ENCODE measurements at regions not wholly inside any gene's neighbourhood (a gene's known extent, or its start where the extent isn't known, plus 50 kb on each side); places are given as distances from the start of the nearest gene placed in this dataset.

DNA sequence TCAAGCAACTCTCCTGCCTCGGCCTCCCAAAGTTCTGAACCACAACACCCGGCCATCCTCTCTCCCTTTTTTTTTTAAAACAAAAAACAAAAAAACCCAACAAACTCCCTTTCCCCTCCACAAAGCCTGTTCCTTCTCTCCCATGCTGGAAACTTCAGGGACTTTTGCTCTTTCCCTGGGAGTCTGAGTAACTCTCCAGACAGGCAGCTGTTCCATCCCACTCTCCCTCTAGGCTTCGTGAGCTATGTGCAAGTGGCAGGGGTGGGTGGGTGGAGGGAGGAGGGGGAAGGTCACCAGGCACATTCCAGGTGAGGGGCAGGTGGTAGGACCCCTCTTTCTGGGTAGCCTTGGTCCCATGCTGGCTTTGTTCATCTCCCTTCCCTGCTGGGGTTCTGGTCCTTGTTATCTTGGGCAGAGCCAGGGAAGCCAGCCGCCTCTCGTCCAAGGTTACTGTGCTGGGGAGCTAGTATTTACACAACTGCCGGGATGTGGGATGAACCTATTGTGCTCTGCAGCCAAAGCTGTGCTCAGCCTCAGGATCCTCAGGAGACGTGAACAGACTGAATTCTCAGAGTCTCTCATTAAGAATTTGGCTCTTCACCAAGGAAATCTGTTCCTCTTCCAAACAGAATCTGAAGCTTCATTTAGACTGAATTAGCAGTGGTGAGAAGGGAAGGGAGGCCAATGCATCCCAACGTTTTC lies 106.9 kb downstream of the LIPG start:
- in situ Hi-C loops (cut with HindIII; ENCODE audit: low pct_unique_long_range_greater_than_20kb, low sequenced_read_pairs): no loop called here
- no peak for DNase-seq (ENCODE audit: low read depth, low spot score)

DNA sequence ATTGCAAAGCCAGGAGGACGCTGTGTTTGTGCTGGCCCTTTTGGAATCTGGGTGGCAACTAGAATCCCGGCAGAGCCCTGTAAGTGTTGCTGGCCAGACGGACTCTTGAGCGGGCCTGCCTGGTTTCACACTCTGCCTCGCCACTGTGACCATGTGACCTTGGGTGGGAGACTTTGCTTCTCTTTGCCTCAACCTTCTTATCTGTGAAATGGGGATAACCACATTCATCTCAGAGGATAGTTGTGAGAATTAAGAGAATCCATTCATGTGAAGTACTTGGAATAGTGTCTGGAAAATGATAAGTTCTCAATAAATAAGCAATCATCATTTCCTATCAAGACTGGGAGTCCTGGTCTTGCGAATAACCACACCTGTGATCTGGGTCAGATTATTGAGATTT lies 105.6 kb downstream of the LIPG start:
- no peak for DNase-seq (ENCODE audit: low read depth, low spot score)

DNA sequence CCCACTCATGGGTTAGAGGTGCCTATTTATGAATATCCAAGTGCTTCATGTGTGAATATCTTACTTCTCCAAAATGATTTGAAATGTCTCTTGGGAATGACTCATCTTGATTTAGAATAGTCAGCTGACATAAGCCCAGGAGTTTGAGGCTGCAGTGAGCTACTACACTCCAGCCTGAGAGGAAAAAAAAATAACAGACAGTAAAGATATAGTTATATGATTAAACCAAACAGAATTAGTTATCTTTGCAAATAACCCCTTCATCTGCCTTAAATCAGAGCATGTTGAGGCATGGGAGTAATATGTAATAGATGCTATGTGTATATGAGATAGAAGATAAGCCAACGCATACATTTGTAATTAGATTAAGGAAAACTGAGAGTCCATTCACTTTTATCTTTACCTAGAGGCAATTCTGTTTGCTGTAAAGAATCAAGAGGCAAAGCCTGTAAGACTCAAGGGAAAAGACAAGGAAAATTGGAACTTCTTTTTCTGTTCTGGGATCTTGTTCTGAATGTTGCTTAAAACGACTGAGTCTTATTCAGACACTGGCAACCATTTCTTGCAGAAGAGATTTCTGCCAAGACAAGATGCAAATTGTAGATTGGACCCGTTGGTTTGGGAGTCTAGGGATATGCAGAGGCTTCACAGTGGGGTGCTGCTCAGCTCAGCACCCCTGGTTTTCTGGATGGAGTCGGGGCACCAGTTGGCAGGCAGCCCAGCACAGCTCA lies 104.4 kb downstream of the LIPG start:
- DNase-seq (ENCODE audit: low read depth, low spot score): peak; percentile 28
- in situ Hi-C loops (cut with HindIII; ENCODE audit: low pct_unique_long_range_greater_than_20kb, low sequenced_read_pairs): no loop called here

More for the DNA sequence above, 105.6 kb downstream of the LIPG start:
- in situ Hi-C loops (cut with HindIII; ENCODE audit: low pct_unique_long_range_greater_than_20kb, low sequenced_read_pairs): no loop called here

DNA sequence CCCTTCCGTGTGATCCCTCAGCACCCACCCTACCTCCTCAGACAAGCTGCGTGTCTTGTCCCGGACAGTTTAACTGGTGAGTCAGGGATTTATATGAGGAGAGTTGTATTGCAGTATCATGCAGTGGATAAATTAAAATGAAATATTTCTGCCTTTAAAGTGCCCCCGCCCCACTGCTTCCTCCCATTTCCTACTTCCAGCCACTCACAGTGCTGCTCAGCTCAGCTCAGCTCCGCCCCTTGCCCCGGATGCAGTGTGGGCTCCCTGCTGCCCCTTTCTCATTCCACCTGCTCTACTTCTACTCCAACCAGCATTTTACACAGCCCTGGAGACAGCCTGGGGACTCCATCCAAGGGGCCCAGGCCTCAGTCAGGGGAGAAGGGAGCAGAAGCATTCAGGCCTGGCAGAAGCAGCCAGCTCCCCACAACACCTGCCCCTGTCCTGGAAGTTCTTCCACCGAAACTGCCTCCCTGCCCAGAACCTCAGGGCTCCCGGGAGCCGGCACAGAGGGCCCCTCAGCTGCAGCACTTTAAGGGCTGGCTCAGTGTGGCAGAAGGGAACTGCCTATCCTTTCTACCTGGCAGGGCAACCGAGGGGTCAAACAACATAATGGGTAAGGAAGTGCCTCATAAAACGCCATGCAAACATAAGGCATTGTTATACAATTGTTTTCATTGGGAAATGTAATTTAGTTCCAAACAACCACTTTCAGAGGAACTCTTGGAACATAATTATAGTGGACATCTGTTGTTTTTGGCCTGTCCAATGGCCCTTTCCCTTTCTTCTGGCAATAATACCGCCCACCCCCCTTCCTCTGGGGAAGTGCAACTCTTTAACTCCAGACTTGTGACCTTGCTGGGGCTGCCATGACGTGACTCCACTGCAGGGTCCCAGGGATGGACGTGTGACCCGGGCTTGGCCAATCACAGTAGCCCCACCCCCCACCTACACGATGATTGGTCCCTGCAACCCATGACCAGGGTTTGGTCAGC lies 102.3 kb downstream of the LIPG start:
- in situ Hi-C loops (cut with HindIII; ENCODE audit: low pct_unique_long_range_greater_than_20kb, low sequenced_read_pairs): no loop called here
- no peak for DNase-seq (ENCODE audit: low read depth, low spot score)

DNA sequence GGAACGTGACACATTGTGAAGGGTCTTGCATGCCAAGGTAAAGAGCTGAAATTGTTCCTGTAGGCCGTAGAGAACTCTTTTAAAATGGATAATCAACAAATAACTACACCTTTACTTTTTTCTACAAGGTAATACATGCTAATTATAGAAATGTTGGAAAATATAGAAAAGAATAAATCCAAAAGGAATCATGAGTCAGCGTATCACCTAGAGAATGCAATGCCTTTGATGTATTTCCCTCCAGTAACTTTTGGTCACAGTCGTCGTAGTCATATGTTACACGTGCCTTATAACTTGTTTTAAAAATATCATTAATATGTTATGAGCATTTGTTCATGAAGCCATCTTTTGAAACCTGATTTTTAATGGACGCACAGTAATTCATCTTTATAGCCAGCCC lies 100.6 kb downstream of the LIPG start:
- in situ Hi-C loops (cut with HindIII; ENCODE audit: low pct_unique_long_range_greater_than_20kb, low sequenced_read_pairs): no loop called here
- DNase-seq (ENCODE audit: low read depth, low spot score): no peak

DNA sequence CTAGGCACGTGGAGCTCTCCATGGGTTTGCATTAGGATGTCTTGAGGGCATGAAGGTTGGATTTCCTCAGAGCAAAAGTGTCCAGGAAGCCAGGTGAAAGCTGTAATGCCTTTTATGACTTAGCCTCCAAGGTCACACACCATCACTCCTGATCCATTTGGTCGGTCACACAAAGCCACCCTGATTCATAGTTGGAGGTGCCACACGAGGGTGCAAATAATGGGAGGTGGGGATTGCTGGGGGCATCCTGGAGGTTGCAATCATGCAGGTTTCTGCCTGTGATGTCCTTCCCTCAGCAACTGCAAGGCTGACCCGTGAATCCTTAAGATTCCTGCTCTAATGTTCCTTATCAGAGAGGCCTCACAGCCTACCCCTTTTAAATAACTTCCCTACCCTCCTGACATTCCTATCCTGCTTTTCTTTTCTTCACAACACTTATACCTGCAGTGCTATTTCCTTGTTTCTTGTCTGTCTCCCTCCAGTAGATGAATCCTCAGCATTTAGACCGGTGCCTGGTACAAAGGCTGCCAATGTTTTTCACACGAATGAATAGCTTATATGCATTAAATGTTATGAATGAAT lies 97.1 kb downstream of the LIPG start:
- in situ Hi-C loops (cut with HindIII; ENCODE audit: low pct_unique_long_range_greater_than_20kb, low sequenced_read_pairs): no loop called here
- no peak for DNase-seq (ENCODE audit: low read depth, low spot score)

DNA sequence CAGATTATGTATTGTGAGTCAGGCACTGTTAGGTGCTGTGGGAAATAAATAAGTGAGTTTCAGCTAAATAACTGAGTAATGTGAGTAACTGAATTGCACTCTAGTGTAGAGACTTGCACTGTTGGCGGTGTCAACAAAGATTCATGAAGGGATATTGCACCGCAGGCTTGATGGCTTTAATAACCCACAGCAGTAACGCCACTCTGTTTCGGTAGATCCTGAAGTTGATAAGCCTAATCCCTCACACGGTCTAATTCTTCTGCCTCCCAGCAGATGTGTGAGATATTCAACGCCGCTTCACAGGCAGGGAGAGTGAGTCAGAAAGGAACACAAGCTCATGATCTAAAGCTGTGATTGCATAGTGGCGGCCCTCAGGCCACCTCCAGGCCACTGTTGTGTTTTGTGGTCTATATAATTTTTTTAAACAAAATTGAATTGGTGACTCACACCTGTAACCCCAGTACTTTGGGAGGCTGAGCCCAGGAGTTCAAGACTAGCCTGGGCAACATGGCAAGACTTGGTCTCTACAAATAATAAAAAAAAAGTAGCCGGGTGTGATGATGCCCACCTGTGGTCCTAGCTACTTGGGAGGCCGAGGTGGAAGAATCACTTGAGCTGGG lies 94.3 kb downstream of the LIPG start:
- in situ Hi-C loops (cut with HindIII; ENCODE audit: low pct_unique_long_range_greater_than_20kb, low sequenced_read_pairs): no loop called here

DNA sequence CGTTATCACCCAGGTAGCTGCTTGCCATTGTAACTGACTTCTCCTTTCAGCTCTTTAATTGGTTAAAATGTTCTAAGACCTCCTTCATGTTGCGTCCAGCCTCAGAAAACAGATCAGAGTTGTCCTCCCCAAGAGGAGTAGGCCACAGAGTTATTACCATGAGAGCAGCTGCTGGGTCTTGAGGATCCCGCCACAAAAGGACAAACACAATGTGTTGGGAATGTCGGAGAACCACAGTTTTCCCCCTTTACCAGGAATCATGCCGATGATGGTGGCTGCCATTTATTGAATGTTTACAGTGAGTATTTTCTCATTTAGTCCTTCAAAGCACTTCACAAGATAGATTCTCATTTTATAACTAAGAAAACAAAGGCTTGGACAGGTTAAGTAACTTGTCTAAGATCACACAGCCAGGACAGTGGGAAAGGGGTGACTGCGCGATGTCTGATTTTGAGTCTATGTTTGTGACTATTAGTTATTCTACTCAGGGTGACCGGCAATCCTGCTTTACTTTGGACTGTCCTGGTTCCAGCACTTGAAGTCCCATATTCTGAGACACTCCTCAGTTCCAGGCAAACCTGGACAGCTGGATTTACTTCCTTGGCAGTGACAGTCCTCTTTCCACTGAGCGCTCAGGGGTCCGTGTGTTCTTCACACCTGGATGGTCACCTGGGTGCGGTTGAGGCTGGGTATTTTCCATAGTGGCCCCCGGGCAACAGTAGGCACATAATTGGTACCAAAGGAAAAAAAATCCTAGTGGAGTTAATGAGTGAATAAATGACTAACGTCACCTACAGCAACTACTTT lies 93.6 kb downstream of the LIPG start:
- in situ Hi-C loops (cut with HindIII; ENCODE audit: low pct_unique_long_range_greater_than_20kb, low sequenced_read_pairs): no loop called here
- DNase-seq (ENCODE audit: low read depth, low spot score): no peak

More for the DNA sequence above, 94.3 kb downstream of the LIPG start:
- no peak for DNase-seq (ENCODE audit: low read depth, low spot score)

DNA sequence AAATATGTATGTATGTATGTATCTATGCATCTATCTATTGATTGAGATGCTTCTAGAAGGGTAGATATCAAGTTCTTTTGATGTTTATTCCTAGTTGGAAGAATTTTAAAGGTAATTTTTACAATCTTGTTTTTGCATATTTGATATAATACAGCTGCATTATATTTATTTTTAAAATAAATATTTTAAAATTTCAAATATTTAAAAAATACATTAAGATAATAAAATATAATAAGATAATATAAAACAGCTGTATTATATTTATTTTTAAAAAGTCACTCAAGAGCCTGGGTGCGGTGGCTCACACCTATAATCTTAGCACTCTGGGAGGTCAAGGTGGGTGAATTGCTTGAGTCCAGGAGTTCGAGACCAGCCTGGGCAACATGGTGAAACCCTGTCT lies 92.5 kb downstream of the LIPG start:
- DNase-seq (ENCODE audit: low read depth, low spot score): no peak
- in situ Hi-C loops (cut with HindIII; ENCODE audit: low pct_unique_long_range_greater_than_20kb, low sequenced_read_pairs): no loop called here

DNA sequence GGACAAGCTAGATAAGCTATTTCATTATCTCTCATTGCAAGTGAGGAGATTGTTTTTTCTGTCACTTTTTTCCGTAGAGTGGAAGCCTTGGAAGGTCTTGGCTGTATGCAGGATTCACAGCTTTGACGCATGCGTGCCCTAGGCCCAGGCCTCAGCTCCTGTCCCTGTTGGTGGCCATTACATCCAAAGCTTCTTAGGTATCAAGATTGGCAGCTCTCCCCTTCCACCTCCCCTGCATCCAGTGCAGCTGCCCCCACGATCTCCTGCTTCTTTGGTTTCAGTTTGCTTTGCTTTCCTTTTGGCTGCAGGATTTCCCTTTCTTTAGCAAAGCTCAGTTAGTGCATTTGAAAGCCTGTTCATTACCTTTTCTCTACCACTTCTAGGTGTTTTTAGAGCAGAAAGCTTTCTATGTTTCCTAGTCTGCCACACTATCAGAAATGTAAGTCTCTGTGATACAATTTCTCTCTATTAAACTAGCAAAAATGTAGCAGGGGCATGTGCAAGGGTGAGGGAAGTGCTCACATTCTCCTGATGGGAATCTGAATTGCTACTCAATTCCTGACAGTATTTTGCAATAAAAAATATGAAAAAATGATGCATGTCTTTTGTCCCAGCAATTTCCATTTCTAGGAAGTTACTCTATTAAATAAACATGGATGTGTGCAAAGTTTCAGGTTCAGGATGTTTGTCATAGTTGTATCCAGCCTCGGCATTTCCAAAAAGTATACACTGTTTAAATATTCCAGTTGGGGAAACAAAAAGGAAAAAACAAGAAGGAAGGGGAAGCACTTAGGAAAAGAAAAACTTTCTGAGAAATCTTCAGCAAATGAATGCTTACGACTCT lies 91.2 kb downstream of the LIPG start:
- DNase-seq (ENCODE audit: low read depth, low spot score): no peak
- in situ Hi-C loops (cut with HindIII; ENCODE audit: low pct_unique_long_range_greater_than_20kb, low sequenced_read_pairs): no loop called here

DNA sequence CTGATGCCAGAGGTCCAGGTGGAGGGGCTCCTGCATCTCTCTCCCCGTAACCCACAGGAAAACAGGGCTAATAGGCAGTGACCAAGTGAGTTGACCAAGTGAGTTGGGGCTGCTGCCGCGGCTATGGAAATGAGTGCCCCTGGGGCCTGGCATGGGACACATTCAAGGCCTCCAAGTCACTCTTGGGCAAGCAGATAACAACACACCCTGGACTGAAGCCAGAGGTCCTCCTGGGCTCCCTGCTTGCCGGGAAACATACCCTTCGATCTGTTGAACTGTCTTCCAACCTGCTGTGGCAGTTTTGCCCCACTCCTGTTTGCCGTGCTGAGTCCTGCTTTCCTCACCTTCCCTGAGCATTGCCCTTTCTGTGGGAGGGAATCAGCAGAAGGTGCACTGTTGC lies 89.2 kb downstream of the LIPG start:
- in situ Hi-C loops (cut with HindIII; ENCODE audit: low pct_unique_long_range_greater_than_20kb, low sequenced_read_pairs): no loop called here
- no peak for DNase-seq (ENCODE audit: low read depth, low spot score)

DNA sequence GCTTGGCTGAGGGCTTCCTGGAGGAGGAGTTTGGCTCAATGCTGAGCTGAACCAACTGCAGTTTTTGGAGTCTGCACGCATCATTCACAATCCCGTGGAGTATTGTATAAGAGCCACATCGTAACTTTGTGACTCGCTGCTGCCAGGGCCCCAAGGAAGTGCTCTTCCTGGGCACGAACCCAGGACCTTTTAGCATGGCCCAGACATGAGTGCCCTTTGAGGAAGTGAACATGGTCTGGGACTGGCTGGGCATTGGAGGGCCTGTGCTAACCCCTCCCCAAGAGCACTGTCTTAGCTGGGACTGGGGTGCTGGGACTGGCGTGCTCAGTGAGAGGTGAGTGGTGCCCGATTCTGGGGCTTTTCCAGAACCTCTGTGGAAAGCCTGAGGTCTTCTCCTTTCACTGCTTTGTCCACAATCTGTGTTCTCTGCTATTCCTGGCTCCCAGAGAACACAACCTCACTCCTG lies 88.6 kb downstream of the LIPG start:
- in situ Hi-C loops (cut with HindIII; ENCODE audit: low pct_unique_long_range_greater_than_20kb, low sequenced_read_pairs): no loop called here
- DNase-seq (ENCODE audit: low read depth, low spot score): no peak

DNA sequence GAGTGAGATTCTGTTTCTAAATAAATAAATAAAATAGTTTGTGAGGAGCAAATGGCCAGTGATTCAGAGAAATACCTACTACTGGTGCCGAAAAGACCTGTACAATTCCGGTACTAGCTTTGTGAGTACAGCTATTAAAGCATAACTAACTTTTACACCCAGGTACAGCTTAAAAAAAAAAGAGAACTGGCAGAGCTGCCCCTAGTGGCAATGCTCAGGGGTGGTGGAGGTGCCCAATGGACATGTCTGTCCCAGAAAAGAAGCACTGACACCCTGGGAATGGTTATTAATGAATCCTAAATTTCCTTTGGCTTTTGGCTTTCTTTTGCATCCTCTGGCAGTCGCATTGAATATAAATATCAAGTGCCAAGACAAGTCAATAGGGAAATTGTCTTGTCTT lies 87.0 kb downstream of the LIPG start:
- in situ Hi-C loops (cut with HindIII; ENCODE audit: low pct_unique_long_range_greater_than_20kb, low sequenced_read_pairs): no loop called here
- peak; percentile 7 for DNase-seq (ENCODE audit: low read depth, low spot score)
